Heart right ventricle (tissue), 16 donors: ENCODE measurements at regions not wholly inside any gene's neighbourhood (a gene's known extent, or its start where the extent isn't known, plus 50 kb on each side); places are given as distances from the start of the nearest gene placed in this dataset.
"Not testable (repeated sequence)": the region's sequence is repeated elsewhere in the genome, so short reads cannot be mapped to it uniquely, and the experiment has no call there.

Experiments used
- ATAC-seq, 8 donors: fragments of 200-7000 bp; cut with Tn5 transposase; one replicate each; pipeline ENCODE4 v1.9.1; 2020; ENCODE audit warnings: mild to moderate bottlenecking in 8 of 8, moderate library complexity in 8 of 8, moderate number of reproducible peaks in 1 of 8
- DNase-seq, 2 donors: peaks; one replicate each; pipeline ENCODE4 v3.0.0-alpha.2; 2020
- H3K27ac ChIP-seq, 10 donors: fragments of 200-600 bp; sonication (generic) in 2 of 10; one replicate each; pipeline versions ENCODE4 v1.5.0 to v1.8.0; 2020 to 2022; ENCODE audit warnings: mild to moderate bottlenecking in 3 of 10
- H3K27me3 ChIP-seq, 7 donors: fragments of 200-600 bp; one replicate each; pipeline ENCODE4 v1.8.0; 2021 to 2022; ENCODE audit warnings: mild to moderate bottlenecking in 2 of 7
- H3K36me3 ChIP-seq, 9 donors: fragments of 200-600 bp; sonication (generic) in 1 of 9; one replicate each; pipeline versions ENCODE4 v1.5.0 to v1.8.0; 2020 to 2022; ENCODE audit warnings: mild to moderate bottlenecking in 2 of 9
- H3K4me1 ChIP-seq, 9 donors: fragments of 200-600 bp; sonication (generic) in 1 of 9; one replicate each; pipeline versions ENCODE4 v1.5.0 to v1.8.0; 2020 to 2022; ENCODE audit warnings: mild to moderate bottlenecking in 4 of 9
- H3K4me3 ChIP-seq, 10 donors: fragments of 200-600 bp; sonication (generic) in 2 of 10; one replicate each; pipeline versions ENCODE4 v1.5.0 to v1.8.0; 2020 to 2022; ENCODE audit warnings: mild to moderate bottlenecking in 7 of 10, moderate library complexity in 2 of 10
- H3K9me3 ChIP-seq, 11 donors: fragments of 200-600 bp in 10 of 11; sonication (generic) in 2 of 11; one replicate each; pipeline versions ENCODE4 v1.5.0 to v1.8.0; 2013 to 2022; ENCODE audit warnings: mild to moderate bottlenecking in 2 of 11, control low read depth in 1 of 11, moderate library complexity in 1 of 11
- WGBS, 2 donors: extraction: QIAGEN DNeasy Blood & Tissue Kit; methylation state at CpG; one replicate each; pipeline ENCODE4 v1.1.7; 2013; ENCODE audit warnings: inconsistent platforms in 1 of 2; 5-methylcytosine and 5-hydroxymethylcytosine counted together
- intact Hi-C, 10 donors: fragments of 100-400 bp; cut with DNase I; formaldehyde crosslinking; loops; one replicate each; pipeline versions ENCODE4 v1.11.1 to v1.14.2; 2022
- TF ChIP-seq, protein P1 (sequence below), 9 donors: fragments of 200-600 bp; sonication (generic) in 2 of 9; IDR thresholded peaks; one replicate each; pipeline versions ENCODE4 v1.5.0 to v1.8.0; 2021 to 2022; ENCODE audit warnings: antibody characterized with exemption in 9 of 9, mild to moderate bottlenecking in 5 of 9, moderate library complexity in 1 of 9
- donor health status: Arrhythmogenic right ventricular cardiomyopathy.
- donor health status: ischemic (EF 13 %, LVEDD 7.1; RV severe dilation, severe dysfunction).
- donor health status: healthy with polysubstance abuse.
- donor health status: DM: no; HTN: yes; CAD: no.
- donor health status: DM: no; HTN: no; CAD: no.
- donor health status: ischemic (EF 25% LVEDD 6.9; RV normal size, moderate dysfunction).
- donor health status: ischemic (EF 25% LVEDD 5.7; RV mildly dilated, moderate dysfunction).
- donor health status: healthy.
- donor health status: DM: yes; HTN: yes; CAD: no.
- donor health status: Ischemic cardiomyopathy.
- donor health status: ischemic (EF 35%, LVEDD 5.7; RV mildly dilated, moderate dysfunction).
- donor health status: nonischemic (EF 11% LVEDD 7.7; RV severe dilation, severe dysfunction).
- donor health status: DM: yes; HTN: yes; CAD: no.
- donor health status: PGD.
- donor health status: ischemic (EF 29% LVEDD 5.4; RV normal size, mild dysfunction).
- donor health status: nonischemic (EF 23%, LVEDD 6.1; RV moderate dilation, normal function).

DNA sequence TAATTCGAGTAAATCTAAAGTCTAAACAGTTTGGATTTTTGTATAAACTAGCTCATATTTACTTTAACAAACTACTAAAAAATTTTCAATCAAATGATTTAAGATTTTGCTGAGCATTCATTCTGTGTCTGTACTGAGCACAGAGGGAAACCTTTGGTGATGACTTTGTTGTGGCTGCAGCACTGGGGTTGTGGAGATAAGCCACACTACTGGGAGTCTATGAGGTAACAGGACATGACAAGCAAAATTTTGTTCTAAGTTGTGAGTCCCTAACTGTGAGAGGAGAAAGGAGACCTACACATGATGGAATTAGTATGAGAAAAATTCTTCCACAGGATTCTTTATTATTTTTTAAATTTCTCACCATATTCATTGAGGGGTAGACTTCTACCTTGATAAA, 933.7 kb upstream of the LRATD1 start:
- Histone ChIP-seq H3K9me3 (no peaks in the 10 kb centered on the region), H3K27me3 (no peaks in the 10 kb centered on the region), H3K4me1 (no peaks in the 10 kb centered on the region), H3K4me3 (no peak overlapping the region), H3K27ac (no peak overlapping the region), H3K36me3 (no peaks in the 10 kb centered on the region)
- intact Hi-C loops = no loop called here
- 44 to 67% methylated on average over 1 of the region's 1 CpG for WGBS, 2 donors
- TF ChIP-seq, protein P1, sequence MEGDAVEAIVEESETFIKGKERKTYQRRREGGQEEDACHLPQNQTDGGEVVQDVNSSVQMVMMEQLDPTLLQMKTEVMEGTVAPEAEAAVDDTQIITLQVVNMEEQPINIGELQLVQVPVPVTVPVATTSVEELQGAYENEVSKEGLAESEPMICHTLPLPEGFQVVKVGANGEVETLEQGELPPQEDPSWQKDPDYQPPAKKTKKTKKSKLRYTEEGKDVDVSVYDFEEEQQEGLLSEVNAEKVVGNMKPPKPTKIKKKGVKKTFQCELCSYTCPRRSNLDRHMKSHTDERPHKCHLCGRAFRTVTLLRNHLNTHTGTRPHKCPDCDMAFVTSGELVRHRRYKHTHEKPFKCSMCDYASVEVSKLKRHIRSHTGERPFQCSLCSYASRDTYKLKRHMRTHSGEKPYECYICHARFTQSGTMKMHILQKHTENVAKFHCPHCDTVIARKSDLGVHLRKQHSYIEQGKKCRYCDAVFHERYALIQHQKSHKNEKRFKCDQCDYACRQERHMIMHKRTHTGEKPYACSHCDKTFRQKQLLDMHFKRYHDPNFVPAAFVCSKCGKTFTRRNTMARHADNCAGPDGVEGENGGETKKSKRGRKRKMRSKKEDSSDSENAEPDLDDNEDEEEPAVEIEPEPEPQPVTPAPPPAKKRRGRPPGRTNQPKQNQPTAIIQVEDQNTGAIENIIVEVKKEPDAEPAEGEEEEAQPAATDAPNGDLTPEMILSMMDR (IDR thresholded peaks at IDR 0.05) = no peak
- DNase-seq = no peak
- no peak for ATAC-seq

GRCh38 chr2:13699939-13700338, 932.6 kb upstream of the LRATD1 start:
- DNase-seq, ATAC-seq, H3K27ac ChIP-seq, H3K36me3 ChIP-seq, H3K4me1 ChIP-seq, H3K27me3 ChIP-seq, intact Hi-C loops, H3K4me3 ChIP-seq, H3K9me3 ChIP-seq: not testable (repeated sequence)
- WGBS, 2 donors = 54 to 59% methylated on average over 4 of the region's 4 CpGs

DNA sequence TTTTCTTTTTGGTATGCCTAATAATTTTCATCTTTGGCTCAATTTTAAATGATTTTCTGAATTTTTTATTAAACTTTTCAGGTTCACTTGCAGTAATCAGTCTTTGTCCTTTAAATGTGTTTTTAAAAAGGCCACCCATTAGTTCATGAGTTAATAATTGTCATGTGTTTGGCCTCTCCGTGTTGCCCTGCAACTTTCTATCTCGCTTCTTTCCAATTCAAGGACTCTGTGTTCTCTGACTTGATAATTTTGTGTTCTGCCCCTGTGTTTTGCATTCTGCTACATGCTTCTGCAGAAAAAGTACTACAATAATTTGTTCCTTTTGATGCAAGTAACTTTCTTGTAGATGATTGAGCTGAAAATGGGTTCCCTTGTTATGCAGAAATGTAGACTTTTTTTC, 921.4 kb upstream of the LRATD1 start:
- 81 to 88% methylated on average over 2 of the region's 2 CpGs for WGBS, 2 donors
- Histone ChIP-seq H3K4me1 (no peaks in the 10 kb centered on the region), H3K9me3 (peaks cover 0 to 14% (median 0%) of the 10 kb centered on the region in 11 donors), H3K27ac (no peak overlapping the region), H3K36me3 (no peaks in the 10 kb centered on the region), H3K4me3 (no peak overlapping the region), H3K27me3 (no peaks in the 10 kb centered on the region)
- TF ChIP-seq, protein P1 (IDR thresholded peaks at IDR 0.05) = no peak
- intact Hi-C loops = no loop called here
- DNase-seq (no peak), ATAC-seq (no peak)

DNA sequence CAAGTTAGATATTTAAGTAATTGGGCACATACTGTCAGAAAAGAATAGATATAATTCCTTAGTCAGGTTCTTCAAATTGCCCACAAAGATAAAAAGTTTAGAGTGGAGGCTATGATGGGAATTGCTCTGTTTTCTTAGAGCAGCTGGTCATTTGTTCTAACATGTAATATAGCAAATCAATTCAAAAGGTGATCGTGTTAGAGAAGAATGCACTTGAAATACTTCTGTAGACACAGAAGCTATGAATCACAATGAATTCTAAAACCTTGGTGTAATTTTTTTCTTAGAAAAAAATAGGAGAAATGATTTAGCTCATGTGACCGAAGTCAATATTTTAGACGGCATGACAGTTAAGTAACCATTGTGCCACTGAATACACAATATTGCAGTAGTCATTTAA, 918.1 kb upstream of the LRATD1 start:
- H3K4me3 ChIP-seq = no peak overlapping the region
- H3K4me1 ChIP-seq = no peaks in the 10 kb centered on the region
- TF ChIP-seq, protein P1 (IDR thresholded peaks at IDR 0.05) = no peak
- WGBS, 2 donors = 92 to 93% methylated on average over 3 of the region's 3 CpGs
- intact Hi-C loops = no loop called here
- no peaks in the 10 kb centered on the region for H3K36me3 ChIP-seq
- H3K27ac ChIP-seq = no peak overlapping the region
- DNase-seq (no peak), ATAC-seq (no peak)
- peaks cover 0 to 17% (median 0%) of the 10 kb centered on the region in 11 donors for H3K9me3 ChIP-seq
- H3K27me3 ChIP-seq = no peaks in the 10 kb centered on the region

- Histone ChIP-seq H3K36me3 (no peaks in the 10 kb centered on the region), H3K4me1 (no peaks in the 10 kb centered on the region), H3K27ac (no peak overlapping the region), H3K27me3 (no peaks in the 10 kb centered on the region), H3K4me3 (no peak overlapping the region), H3K9me3 (peaks cover 0 to 8% (median 0%) of the 10 kb centered on the region in 11 donors)
- WGBS, 2 donors = 64 to 79% methylated on average over 1 of the region's 1 CpG
- DNase-seq (no peak), ATAC-seq (no peak)
- intact Hi-C loops = no loop called here
- TF ChIP-seq, protein P1 (IDR thresholded peaks at IDR 0.05) = no peak
Measured at GRCh38 chr2:13725945-13726344, 906.6 kb upstream of the LRATD1 start.
